Left hindlimb (tissue), 1 donor: ENCODE measurements at regions not wholly inside any gene's neighbourhood (a gene's known extent, or its start where the extent isn't known, plus 50 kb on each side); places are given as distances from the start of the nearest gene placed in this dataset.

Source experiments
- DNase-seq: peaks from one replicate; pipeline ENCODE4 v3.0.0-alpha.2; 2018

DNA sequence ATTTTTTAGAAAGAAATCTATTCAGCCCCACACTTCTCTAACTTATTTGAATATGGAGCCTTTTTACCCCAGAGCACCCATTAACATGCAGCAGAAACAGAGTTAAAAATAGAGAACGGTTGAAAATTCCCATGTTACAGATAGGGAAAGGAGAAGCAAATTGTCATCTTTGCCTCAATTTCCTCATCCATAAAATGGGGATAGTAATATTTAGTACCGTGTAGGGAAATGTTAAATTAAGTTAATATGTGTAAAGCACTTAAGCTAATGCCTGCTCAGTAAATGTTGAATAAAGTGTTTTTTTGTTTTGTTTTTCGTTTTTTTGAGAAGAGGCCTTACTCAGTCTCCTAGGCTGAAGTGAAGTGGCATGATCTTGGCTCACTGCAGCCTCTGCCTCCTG lies 50.3 kb downstream of the NAV1 start:
- DNase-seq = no peak

DNA sequence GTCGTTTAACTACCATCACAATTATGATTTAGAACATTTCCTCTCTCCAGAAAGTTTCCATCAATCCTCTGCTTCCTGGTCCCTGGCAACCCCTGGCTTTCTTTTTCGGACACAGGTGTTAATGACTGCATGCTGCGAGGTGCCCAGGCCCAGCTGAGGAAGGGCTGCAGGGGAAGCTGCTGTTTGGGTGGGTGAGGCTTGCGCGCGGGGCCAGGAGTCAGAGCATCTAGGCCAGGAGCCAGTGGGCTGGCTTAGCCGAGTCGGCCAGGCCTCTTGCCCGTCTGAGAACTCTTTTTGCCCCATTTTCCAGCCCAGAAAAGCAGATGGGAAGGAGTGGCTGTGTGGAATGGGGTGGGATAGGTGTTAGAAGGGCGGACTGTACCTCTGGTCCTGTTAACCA lies 51.5 kb downstream of the NAV1 start:
- DNase-seq = no peak

DNA sequence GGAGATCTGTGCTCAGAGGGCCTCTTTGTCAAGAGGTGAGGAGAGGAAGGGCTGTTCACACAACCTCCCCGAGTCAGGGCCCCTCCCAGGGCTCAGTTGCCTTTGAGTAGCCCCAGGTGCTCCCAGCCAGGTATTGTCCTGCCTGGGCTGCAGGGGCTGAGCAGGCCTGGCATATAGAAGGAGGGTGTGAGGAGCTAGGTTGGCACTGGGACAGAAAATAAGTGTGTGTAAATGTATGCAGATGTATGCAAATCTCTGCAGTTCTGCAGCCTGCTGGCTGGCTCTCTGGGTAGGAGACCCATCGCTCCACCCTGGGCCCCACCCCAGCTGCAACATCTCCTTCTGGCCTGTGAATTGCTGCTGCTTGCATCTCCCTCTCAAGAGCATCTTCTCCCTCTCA lies 52.4 kb downstream of the NAV1 start:
- DNase-seq = no peak

DNA sequence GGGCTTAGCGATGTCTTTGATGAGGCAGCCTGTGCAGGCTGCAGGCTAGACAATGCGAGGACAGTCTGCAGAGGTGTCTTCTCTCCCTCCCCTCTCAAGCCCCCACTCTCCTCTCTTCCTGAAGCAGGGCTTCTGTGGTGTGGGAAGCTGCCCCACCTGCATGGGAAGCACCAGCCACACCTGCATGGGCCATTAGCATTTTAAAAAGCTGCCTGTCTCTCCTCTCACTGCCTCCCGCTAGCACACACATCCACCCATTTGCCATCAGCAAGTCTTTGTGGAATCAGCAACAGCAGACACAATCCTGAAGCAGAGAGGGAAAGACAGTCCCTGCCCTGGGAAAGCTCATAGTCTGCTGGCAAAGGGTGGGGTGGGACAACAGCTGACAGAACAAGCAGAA lies 53.1 kb downstream of the NAV1 start:
- DNase-seq = no peak

DNA sequence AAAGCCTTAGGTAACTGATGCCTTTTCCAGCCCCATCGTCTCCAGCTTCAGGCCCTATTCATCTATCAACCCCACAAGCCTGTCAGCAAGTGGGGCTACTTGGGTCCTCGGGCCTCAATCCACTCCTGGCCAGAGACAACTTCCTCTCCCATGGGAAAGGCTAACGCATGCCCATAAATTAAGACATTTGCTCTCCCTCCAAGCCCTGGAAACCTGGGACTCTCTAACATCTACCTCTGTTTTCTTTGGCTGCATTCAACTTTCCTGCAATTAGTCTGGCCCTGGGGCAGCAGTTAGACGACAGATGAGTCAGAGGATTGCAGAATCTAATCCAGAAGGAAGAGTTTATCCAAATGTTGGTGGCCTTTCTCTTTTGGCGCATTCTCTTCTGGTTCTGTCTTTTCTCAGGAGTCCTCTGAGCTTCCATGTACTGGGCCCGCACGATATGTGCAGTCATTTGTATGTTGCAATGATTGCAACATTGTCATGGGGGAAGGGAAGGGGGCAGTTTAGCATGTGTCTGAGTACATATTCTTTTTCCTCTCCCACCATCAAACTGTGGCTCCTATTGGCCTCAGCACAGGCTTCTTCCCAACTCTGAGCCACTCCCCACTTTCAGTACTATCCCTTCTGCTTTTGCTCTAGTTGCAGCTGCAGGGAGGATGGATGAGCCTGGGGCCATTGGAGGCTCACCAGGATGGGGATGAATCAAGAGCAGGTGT lies 54.4 kb downstream of the NAV1 start:
- DNase-seq = no peak

DNA sequence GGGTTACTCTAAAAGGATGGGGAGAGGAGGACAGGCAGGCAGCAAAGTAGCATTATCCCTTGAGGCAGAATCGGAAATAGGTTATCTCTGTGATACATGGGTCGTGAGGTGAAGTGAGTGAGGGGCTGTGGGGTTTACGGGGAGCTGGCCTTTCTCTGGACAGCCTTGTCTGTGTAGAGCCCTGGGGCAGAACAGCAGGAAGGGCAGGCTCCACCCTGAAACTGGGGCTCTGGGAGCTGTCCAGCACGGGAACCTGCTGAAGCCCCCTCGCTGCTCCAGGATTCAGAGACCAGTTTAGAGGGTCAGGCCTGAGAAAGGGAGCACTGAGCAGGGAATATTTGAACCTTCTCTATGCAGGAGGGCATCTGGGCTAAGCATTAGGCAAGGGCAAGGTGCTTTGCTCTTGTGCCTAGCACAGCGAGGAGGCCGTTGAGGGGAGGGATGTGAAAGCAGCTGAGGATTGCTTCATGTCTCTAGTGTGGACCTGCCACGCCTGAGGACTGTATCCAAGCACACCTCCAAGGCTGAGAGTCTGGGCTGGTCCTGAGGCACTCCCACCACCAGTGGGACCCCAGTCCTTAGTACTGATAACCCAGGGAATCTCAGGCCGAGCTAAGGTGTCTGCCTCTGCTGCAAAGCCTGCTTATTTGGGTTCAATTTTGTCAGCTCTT lies 55.8 kb downstream of the NAV1 start:
- no peak for DNase-seq

DNA sequence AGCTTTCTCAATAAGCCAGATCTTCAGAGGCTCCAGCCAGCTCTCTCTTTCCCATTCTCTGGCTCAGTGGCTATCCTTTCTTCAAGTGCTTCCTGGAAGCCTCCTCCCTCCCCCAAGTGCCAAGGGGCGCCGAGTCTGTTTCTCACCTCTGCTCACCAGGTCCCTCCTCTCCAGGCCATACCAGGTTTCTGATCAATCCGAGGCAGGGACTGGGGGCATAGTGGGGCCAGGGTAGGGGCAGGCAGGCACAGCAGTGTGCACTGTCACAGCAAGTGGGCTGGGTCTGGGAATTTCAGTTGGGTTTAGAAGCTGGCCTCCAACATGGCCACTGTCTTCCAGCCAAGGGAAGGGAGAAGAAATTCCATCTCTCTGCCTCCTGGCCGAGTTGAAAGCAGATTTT lies 56.5 kb downstream of the NAV1 start:
- DNase-seq = no peak

DNA sequence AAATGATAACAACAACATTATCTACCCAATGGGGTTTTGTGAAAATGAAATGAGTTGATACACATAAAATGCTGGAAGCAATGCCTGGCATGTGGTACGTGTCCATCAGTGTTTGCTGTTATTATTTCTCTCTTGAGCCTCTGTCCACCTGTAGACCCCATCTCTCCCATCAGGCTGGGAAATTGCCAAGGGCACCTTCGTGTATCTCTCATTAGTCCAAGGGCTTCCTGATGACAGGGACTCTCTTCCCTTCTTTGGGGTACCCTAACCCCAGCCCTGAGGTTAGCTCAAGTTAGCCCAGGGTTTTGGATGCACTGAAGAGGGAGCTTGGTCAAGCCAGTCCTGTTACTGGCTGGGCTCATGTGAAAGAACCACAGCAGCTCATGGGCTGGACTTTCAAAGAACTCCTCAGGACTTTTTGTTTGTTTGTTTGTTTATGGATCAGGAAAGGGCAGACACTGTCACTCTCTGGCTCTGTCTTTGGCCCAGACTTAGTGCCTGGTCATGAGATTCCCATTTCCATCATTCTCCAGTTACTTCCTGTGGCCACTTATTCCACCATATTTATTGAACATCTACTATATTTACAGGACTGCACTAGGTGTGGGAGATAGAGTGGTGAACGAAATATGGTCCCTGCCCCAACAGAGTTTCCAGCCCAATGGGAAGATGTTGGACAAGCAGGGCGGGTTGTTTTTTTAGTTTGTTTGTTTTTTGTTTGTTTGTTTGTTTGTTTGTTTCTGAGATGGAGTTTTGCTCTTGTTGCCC lies 57.4 kb downstream of the NAV1 start:
- no peak for DNase-seq

DNA sequence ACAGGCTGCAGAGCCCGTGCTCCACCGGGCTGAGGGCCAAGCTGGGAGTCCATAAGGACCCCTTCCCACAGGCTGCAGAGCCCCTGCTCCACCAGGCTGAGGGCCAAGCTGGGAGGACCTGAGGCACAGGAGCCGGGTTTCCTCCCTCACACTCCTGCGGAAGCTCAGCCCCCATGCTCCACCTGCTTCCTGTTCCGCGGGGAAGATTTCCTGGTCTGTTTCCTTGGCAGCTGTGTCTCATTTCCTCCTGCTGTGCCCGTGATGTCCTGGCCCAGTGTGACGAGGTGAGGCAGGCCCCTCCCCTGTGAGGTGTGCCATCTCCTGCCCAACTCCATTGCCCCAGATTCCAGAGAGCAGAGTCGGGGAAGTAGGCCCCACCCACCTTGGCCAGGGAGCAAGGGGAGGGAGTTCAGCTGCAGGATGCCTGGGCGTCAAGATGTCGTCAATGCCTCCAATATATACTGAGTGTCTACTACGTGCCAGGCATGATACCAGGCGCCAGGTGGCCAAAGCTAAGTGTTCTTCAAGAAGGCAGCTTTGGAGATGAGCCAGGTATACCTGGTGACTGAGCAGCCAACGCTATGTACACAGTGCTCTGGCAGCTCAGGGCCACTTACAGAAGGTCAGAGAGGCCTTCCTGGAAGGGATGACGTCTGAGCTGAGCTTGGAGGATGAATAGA lies 58.8 kb downstream of the NAV1 start:
- peak; percentile 53 for DNase-seq

DNA sequence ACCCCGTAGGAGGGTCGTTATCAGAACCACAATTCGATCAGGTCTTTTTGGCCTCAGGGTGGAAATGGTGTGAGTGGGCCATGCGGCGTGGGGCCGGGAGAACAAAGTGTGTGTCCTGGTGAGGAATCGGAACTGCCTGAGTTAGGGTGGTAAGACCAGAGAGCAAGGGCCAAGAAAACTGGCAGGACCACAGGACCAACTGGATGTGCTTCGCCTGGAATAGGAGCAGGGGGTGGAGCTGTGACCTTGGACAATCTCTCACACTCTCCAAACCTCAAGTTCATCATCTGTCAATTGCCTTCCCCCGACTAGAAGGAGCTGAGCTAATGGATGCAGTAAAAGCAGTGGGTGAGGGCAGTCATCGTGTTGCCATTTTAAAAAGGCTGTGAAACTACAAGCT lies 59.5 kb downstream of the NAV1 start:
- DNase-seq = no peak

DNA sequence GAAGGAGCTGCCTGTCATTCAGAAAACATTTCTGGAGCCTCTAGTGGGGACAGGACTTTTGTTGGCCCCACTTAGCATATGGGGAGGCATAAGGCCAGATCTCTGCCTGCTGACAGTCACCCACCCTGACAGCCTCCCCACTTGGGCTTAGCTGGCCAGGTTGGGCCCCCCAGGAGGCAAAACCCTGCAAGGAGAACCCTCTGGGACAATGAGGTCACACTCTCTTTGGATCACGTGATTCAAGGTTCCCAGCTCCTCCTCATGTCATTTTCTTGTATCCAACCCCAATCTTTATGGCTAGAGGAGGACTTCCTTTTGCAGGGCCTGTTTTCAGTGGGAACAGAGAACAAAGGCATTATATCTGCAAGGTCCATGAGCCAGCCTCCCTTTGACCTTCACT lies 60.0 kb downstream of the NAV1 start:
- no peak for DNase-seq

DNA sequence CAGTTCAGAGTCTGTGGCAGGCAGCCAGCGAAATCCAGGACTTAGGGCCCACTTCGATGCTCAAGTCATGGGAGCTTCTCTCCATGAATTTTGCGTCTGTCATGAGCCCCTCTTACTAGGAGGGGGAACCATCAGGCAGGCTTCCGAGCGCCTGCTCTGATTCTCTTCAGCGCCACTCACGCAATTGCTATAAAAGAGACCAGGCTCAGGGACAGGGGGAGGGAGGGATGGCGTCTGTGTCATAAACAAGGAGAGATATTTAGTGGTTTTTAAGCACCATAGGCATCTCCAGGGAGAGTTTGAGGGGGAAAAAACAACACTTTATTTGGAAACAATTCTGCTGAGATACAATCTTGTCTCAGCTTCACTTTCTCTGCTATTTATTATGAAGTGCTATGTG lies 60.6 kb downstream of the NAV1 start:
- DNase-seq = no peak

DNA sequence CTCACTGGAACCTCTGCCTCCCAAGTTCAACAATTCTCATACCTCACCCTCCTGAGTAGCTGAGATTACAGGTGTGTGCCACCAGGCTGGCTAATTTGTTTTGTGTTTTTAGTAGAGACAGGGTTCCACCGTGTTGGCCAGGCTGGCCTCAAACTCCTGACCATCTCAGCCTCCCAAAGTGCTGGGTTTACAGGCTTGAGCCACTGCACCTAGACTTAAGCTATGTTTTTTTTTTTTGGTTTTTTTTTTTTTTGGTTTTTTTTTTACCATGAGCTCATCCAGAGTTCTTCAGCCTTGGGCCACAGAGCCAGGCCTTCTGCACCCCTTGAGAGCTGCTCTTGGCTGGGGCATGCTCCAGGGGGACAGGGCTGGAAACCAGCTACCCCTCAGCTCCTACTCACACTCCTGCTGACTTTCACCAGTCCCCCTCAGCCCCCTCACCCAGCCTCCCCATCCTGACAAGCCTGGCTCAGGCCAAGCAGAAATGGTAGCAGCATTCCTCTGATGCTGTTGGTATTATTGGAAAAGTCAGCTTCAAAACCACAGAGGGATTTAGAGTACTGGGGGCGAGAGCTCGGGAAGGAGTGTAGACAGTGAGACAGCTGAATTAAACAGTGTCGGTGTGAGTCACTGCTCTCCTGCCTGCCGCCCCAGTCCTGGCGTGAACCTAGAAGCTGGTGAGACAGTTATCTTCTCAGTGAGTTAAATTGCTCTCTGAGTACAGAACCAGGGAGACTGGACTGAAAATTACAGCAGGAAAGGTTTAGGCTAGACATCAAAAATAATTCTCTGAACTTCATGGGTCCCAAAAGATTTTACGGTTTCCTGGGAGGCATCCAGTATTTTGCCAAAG lies 63.7 kb downstream of the NAV1 start:
- DNase-seq = no peak

DNA sequence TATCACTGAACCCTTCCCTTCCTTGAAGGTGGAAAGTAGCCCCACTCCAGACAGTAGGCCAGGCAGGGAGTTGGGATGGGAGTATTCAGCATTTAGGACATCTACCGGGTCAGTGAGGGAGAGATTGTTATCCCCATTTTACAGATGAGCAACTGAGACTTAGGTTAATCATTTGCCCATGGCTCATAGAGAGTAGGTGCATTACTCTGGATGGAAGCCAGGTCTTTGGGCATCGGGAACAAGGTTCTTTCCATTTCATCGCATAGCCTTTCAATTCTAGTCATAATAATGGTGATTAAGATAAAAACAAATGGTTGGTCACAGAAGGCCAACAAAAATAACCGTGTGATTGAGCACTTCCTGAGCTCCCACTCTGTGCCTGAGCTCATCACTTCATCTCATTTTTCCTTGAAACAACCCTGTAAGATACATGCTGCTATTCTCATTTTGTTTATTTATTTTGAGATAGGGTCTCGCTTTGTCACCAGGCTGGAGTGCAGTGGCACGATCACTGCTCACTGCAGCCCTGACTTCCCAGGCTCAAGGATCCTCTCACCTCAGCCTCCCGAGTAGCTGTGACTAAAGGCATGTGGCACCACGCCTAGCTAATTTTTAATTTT lies 64.8 kb downstream of the NAV1 start:
- DNase-seq = no peak

DNA sequence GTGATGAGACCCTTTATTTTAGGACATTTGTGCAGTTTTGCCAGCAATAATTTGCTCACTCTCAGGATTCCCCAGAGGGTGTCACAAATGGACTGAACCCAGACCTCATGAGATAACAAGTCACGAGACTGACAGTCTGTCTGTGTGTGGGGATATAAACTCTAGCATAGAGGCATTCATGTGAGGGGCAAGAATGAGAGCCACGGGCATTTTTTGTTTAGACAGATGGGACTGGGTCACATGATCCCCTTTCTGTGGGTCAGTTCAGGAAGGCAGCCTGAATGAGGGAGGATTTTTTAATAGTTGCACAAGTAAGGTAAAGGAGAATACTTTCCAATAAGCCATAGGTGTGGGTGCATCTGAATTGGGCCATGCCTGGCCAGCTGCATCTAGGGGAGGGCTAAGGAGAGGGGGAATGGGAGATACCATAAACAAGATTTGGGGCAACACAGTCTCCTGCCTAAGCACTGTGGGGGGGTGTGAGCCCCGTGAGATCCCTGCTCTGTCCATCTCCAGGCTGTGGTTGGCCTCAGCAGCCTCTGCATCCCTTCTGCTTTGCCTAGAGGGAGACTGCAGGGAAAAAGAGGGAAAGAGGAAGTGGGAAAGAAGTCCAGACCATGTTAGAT lies 66.6 kb downstream of the NAV1 start:
- no peak for DNase-seq

DNA sequence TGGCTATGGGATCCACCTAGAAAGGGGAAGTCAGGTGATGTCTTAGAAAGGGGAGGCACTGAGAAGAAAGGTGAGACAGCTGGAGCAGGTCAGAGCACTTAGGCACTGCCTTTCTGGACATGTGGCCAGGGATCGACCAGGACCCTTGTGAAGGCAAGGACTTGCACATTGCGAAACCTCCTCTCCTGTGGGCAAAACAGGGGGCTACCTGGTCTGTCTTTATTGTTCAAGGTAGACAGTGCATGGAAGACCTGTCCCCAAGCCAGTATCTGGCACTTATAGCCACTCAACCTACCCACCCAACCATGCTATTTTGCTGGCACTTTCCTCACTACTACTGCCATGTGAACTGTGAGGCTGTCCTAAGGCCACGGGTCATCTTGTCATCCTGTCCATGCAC lies 67.2 kb downstream of the NAV1 start:
- DNase-seq = no peak

DNA sequence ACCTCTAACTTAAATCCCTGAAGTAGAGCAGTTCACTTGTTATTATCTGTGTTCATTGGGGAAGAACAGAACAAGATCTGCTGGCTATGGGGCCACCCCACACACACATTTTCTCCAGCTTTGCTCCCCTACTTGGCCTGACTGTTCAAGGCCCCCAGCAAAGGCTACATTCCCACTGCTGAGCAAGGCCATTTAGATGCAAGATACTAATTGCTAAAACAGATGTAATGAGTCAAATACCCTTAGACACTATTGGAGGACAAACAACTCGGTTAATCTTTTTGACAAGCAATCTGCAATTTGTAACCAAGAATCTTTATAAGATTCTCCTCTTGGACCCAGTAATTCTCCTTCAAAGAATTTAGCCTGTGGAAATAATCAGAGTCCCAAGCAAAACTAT lies 67.7 kb downstream of the NAV1 start:
- DNase-seq = no peak

DNA sequence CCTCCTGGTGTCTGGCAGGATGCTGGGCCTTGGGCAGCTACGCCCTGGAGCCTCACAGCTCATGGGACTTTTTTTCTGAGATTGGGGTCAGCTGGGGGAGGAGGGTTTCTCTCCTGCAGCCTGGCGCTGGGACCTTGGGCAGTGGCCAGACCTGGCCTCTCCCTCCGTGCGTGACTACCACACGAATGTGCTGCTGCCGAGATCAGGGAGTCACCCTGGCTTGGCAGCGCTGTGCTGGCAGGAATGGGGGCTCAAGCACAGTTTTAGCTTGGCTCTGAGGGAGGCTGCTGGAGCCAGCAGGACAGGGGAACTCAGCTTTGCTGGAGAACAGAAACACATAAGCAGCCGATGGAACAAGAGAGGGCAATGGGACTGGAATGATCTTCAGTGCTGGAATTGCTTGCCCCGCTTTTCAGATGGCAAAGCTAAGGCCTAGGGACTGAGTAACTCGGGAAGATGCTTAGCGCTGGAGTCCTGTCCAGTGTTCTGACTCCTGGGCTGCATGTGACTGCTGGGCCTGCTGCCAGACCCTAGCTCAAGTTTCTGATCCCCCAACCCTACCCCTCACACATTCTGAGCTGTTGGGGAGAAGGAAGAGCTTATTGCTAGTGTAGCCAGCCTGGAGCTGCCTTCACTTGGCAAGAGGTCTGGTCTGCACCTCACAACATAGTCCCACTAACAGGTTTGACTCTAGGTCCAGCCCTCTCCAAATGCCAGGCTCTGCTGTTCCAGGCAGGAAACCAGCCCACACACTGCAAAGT lies 69.9 kb downstream of the NAV1 start:
- no peak for DNase-seq

DNA sequence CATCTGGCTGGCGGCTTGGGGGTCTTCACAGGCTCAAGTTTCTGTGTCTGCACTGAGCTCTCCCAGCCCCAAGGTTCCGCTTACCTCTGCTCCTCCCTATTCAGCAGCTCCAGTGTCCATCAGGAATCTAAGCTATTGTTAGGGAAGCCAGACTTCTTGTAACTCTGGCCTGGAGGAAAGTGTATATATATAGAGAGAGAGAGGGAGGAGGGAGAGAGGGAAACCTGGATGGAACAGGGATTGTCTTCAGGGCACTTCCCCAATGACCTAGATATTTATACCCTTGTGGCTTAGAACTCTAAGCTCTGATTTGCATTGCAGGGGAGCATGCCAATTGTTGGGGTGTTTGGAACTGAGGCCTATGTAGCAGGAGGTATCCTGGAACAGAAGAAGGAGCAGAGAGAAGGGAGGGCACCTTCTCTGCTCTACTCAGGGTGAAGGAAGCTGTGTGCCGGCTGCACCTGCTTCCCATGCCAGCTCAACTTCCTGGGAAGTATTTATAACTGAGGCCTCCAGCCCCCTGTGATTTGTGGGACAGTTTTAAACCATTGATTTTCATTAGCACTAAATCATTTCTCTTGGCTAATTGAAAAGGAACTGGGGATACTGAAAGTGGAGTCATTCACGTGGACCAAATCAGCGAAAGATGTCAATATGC lies 70.9 kb downstream of the NAV1 start:
- no peak for DNase-seq

DNA sequence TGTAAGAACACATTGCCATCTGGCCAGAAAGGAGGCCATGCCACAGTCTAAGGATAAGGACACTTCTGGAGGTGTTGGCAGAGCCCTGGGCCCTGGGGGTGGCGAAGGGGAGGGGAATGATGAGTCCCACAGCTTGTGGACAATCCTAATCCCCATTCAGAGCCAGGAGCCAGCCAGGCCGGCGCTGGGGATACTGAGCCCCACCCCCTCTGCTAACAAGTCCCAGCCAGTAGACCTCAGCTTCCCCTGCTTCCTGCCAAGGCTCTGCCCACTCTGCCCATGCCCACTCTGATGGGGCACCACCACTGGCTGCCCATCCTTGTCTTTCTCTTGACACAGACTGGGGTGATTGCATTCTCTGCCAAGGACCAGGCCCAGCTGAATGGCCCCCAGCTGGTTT lies 71.9 kb downstream of the NAV1 start:
- no peak for DNase-seq
